ENCODE measurements at regions not wholly inside any gene's neighbourhood (a gene's known extent, or its start where the extent isn't known, plus 50 kb on each side); places are given as distances from the start of the nearest gene placed in this dataset.

GRCh38 chr18:55950379-55951166, 362.6 kb upstream of the TCF4 start:
- H3K4me2 ChIP-seq (ENCODE audit: insufficient read depth, low read length) = no peak overlapping the region
- H3K36me3 ChIP-seq (ENCODE audit: insufficient read depth, low read length) = no peaks in the 10 kb centered on the region
- no peak overlapping the region for H3K27ac ChIP-seq (ENCODE audit: low read depth, low read length)
- H3K27me3 ChIP-seq (ENCODE audit: insufficient read depth, low read length) = no peaks in the 10 kb centered on the region
- H2AFZ ChIP-seq (ENCODE audit: low read length) = no peak overlapping the region
- no peaks in the 10 kb centered on the region for H3K9me3 ChIP-seq (ENCODE audit: low read depth, low read length)
- DNase-seq (ENCODE audit: insufficient read length, low spot score, missing footprints) = no peak
- H3K4me3 ChIP-seq (ENCODE audit: insufficient read depth, low read length) = no peak overlapping the region
- TF ChIP-seq CTCF (IDR thresholded peaks at IDR 0.05; ENCODE audit: extremely low read depth, low read depth, low read length) = no peak
- H4K20me1 ChIP-seq (ENCODE audit: insufficient read depth, low read length) = no peaks in the 10 kb centered on the region
- H3K79me2 ChIP-seq (ENCODE audit: insufficient read depth, low read length) = no peaks in the 10 kb centered on the region
- H3K4me1 ChIP-seq (ENCODE audit: insufficient read depth, low read length) = no peaks in the 10 kb centered on the region

- Histone ChIP-seq H3K4me2 (ENCODE audit: insufficient read depth, low read length) (no peak overlapping the region), H2AFZ (ENCODE audit: low read length) (no peak overlapping the region), H3K4me3 (ENCODE audit: insufficient read depth, low read length) (no peak overlapping the region), H4K20me1 (ENCODE audit: insufficient read depth, low read length) (no peaks in the 10 kb centered on the region), H3K4me1 (ENCODE audit: insufficient read depth, low read length) (no peaks in the 10 kb centered on the region), H3K9me3 (ENCODE audit: low read depth, low read length) (no peaks in the 10 kb centered on the region), H3K36me3 (ENCODE audit: insufficient read depth, low read length) (no peaks in the 10 kb centered on the region), H3K79me2 (ENCODE audit: insufficient read depth, low read length) (no peaks in the 10 kb centered on the region), H3K27ac (ENCODE audit: low read depth, low read length) (no peak overlapping the region), H3K27me3 (ENCODE audit: insufficient read depth, low read length) (no peaks in the 10 kb centered on the region)
- no peak for TF ChIP-seq CTCF (IDR thresholded peaks at IDR 0.05; ENCODE audit: extremely low read depth, low read depth, low read length)
- DNase-seq (ENCODE audit: insufficient read length, low spot score, missing footprints) = no peak
Observed at GRCh38 chr18:55934821-55935220, 346.8 kb upstream of the TCF4 start.

- Histone ChIP-seq H3K9me3 (ENCODE audit: low read depth, low read length) (no peaks in the 10 kb centered on the region), H4K20me1 (ENCODE audit: insufficient read depth, low read length) (no peaks in the 10 kb centered on the region), H3K27ac (ENCODE audit: low read depth, low read length) (no peak overlapping the region), H3K27me3 (ENCODE audit: insufficient read depth, low read length) (no peaks in the 10 kb centered on the region), H2AFZ (ENCODE audit: low read length) (no peak overlapping the region), H3K4me1 (ENCODE audit: insufficient read depth, low read length) (no peaks in the 10 kb centered on the region), H3K4me2 (ENCODE audit: insufficient read depth, low read length) (no peak overlapping the region), H3K4me3 (ENCODE audit: insufficient read depth, low read length) (no peak overlapping the region), H3K79me2 (ENCODE audit: insufficient read depth, low read length) (no peaks in the 10 kb centered on the region), H3K36me3 (ENCODE audit: insufficient read depth, low read length) (no peaks in the 10 kb centered on the region)
- TF ChIP-seq CTCF (IDR thresholded peaks at IDR 0.05; ENCODE audit: extremely low read depth, low read depth, low read length) = no peak
- no peak for DNase-seq (ENCODE audit: insufficient read length, low spot score, missing footprints)
Observed at GRCh38 chr18:55932675-55933074, 344.7 kb upstream of the TCF4 start.

GRCh38 chr18:55927831-55928230, 339.8 kb upstream of the TCF4 start:
- no peak for TF ChIP-seq CTCF (IDR thresholded peaks at IDR 0.05; ENCODE audit: extremely low read depth, low read depth, low read length)
- no peaks in the 10 kb centered on the region for H3K4me1 ChIP-seq (ENCODE audit: insufficient read depth, low read length)
- no peaks in the 10 kb centered on the region for H4K20me1 ChIP-seq (ENCODE audit: insufficient read depth, low read length)
- no peaks in the 10 kb centered on the region for H3K79me2 ChIP-seq (ENCODE audit: insufficient read depth, low read length)
- H3K9me3 ChIP-seq (ENCODE audit: low read depth, low read length) = no peaks in the 10 kb centered on the region
- H3K36me3 ChIP-seq (ENCODE audit: insufficient read depth, low read length) = no peaks in the 10 kb centered on the region
- no peak for DNase-seq (ENCODE audit: insufficient read length, low spot score, missing footprints)
- no peaks in the 10 kb centered on the region for H3K27me3 ChIP-seq (ENCODE audit: insufficient read depth, low read length)
- H3K27ac ChIP-seq (ENCODE audit: low read depth, low read length) = no peak overlapping the region
- no peak overlapping the region for H2AFZ ChIP-seq (ENCODE audit: low read length)
- no peak overlapping the region for H3K4me2 ChIP-seq (ENCODE audit: insufficient read depth, low read length)
- no peak overlapping the region for H3K4me3 ChIP-seq (ENCODE audit: insufficient read depth, low read length)

Data from osteoblast (primary cell).